Mucosa of rectum (tissue), 2 donors: ENCODE measurements at regions not wholly inside any gene's neighbourhood (a gene's known extent, or its start where the extent isn't known, plus 50 kb on each side); places are given as distances from the start of the nearest gene placed in this dataset.
"Not testable (repeated sequence)": the region's sequence is repeated elsewhere in the genome, so short reads cannot be mapped to it uniquely, and the experiment has no call there.

Source experiments
- H3K27ac ChIP-seq, 2 donors: one replicate each; pipeline ENCODE4 v1.7.0; 2013; ENCODE audit warnings: inconsistent platforms in 2 of 2, low read depth in 2 of 2, low read length in 2 of 2
- H3K27me3 ChIP-seq, 2 donors: one replicate each; pipeline ENCODE4 v1.7.0; 2013; ENCODE audit warnings: low read length in 2 of 2; ENCODE audit not compliant: control insufficient read depth in 2 of 2, insufficient read depth in 2 of 2
- H3K36me3 ChIP-seq, 2 donors: one replicate each; pipeline ENCODE4 v1.7.0; 2013; ENCODE audit warnings: low read length in 2 of 2; ENCODE audit not compliant: control insufficient read depth in 2 of 2, insufficient read depth in 2 of 2
- H3K4me1 ChIP-seq, 2 donors: one replicate each; pipeline ENCODE4 v1.7.0; 2013; ENCODE audit warnings: low read length in 2 of 2, mild to moderate bottlenecking in 1 of 2; ENCODE audit not compliant: control insufficient read depth in 2 of 2, insufficient read depth in 2 of 2
- H3K4me3 ChIP-seq, 2 donors: one replicate each; pipeline ENCODE4 v1.7.0; 2013; ENCODE audit warnings: low read length in 2 of 2
- H3K9ac ChIP-seq, 2 donors: one replicate each; pipeline ENCODE4 v1.7.0; 2013; ENCODE audit warnings: low read length in 2 of 2, low read depth in 1 of 2, mild to moderate bottlenecking in 1 of 2
- H3K9me3 ChIP-seq, 2 donors: one replicate each; pipeline ENCODE4 v1.7.0; 2013; ENCODE audit warnings: low read length in 2 of 2; ENCODE audit not compliant: control insufficient read depth in 2 of 2
- donor health status: healthy.
- donor health status: Normal muscosa, but diverticular disease.

DNA sequence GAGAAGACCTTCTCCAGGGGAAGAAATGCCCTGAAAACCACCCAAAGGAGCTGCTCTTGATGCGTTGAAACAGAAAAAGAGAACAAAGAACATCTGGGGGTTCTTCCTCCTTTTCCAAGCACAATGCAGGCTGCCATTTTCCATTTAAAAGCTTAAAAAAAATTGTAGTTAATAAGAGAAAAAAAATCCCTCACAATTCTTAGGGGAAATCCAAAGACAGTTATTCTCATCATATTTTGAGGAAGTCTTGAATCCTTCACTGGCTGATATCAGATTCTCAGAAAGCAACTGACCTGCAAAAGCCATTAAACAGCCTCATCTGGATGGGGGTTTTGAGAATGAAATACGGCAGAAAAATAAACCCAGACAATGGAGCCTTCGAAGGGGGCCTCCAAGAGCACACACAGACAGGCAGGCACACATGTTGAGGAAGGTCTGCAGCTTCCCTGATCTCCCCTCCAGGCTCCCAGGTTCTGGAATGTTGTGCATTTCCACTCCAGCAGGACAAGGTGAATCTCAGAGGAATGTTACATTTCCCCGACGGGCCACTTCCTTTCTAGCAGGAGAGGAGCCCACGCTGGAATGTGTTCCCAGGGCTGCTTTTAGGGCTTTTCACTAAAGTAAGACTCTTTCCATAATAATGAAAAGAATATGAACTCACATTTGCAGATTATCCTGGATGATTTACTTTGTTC is 159.4 kb upstream of the S1PR3 start:
- H3K4me3 ChIP-seq: no peak overlapping the region
- no peaks in the 10 kb centered on the region for H3K36me3 ChIP-seq
- no peaks in the 10 kb centered on the region for H3K4me1 ChIP-seq
- no peaks in the 10 kb centered on the region for H3K9me3 ChIP-seq
- no peak overlapping the region for H3K9ac ChIP-seq
- no peak overlapping the region for H3K27ac ChIP-seq
- H3K27me3 ChIP-seq: no peaks in the 10 kb centered on the region

DNA sequence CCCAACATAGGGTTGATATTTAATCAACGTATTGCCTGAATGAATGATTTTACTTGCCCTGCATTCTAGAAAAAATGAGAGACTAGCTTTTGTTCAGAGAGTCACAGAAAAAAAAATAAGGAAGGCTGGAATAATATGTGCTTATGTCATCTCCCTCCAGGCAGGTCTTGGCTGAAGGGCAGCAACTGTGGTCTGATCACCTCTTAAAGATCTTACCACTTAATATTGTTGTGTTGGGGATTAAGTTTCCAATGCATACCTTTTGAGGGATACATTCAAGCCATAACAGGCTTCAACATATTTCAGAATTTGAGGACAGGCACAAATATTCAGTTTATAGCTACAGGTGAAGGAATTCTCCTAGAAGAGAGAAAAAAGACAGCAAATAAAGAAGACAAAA is 157.3 kb upstream of the S1PR3 start:
- no peaks in the 10 kb centered on the region for H3K27me3 ChIP-seq

GRCh38 chr9:88835038-88835466 is 156.2 kb upstream of the S1PR3 start:
- Histone ChIP-seq H3K27me3 (no peaks in the 10 kb centered on the region), H3K4me3 (no peak overlapping the region), H3K4me1 (no peaks in the 10 kb centered on the region), H3K27ac (no peak overlapping the region), H3K9ac (no peak overlapping the region), H3K36me3 (no peaks in the 10 kb centered on the region), H3K9me3 (no peaks in the 10 kb centered on the region)

More for the DNA sequence above, 157.3 kb upstream of the S1PR3 start:
- Histone ChIP-seq H3K4me3 (no peak overlapping the region), H3K36me3 (no peaks in the 10 kb centered on the region), H3K4me1 (no peaks in the 10 kb centered on the region), H3K9me3 (no peaks in the 10 kb centered on the region), H3K9ac (no peak overlapping the region), H3K27ac (no peak overlapping the region)

GRCh38 chr9:88835772-88836171 is 155.5 kb upstream of the S1PR3 start:
- no peaks in the 10 kb centered on the region for H3K27me3 ChIP-seq
- no peaks in the 10 kb centered on the region for H3K36me3 ChIP-seq
- no peak overlapping the region for H3K9ac ChIP-seq
- no peak overlapping the region for H3K27ac ChIP-seq
- H3K4me1 ChIP-seq: no peaks in the 10 kb centered on the region
- H3K4me3 ChIP-seq: no peak overlapping the region
- H3K9me3 ChIP-seq: no peaks in the 10 kb centered on the region

GRCh38 chr9:88837731-88838130 is 153.5 kb upstream of the S1PR3 start:
- no peaks in the 10 kb centered on the region for H3K27me3 ChIP-seq
- H3K9me3 ChIP-seq: no peaks in the 10 kb centered on the region
- no peak overlapping the region for H3K9ac ChIP-seq
- no peaks in the 10 kb centered on the region for H3K4me1 ChIP-seq
- H3K36me3 ChIP-seq: no peaks in the 10 kb centered on the region
- H3K27ac ChIP-seq: no peak overlapping the region
- no peak overlapping the region for H3K4me3 ChIP-seq

GRCh38 chr9:88849878-88850277 is 141.4 kb upstream of the S1PR3 start:
- not testable (repeated sequence) for H3K27me3 ChIP-seq, H3K9me3 ChIP-seq, H3K9ac ChIP-seq, H3K4me3 ChIP-seq, H3K27ac ChIP-seq, H3K4me1 ChIP-seq, H3K36me3 ChIP-seq

GRCh38 chr9:88852794-88853193 is 138.5 kb upstream of the S1PR3 start:
- Histone ChIP-seq H3K9ac (no peak overlapping the region), H3K9me3 (peaks cover 0 to 4% of the 10 kb centered on the region in 2 donors), H3K36me3 (no peaks in the 10 kb centered on the region), H3K27ac (no peak overlapping the region), H3K4me1 (no peaks in the 10 kb centered on the region), H3K27me3 (no peaks in the 10 kb centered on the region), H3K4me3 (no peak overlapping the region)

DNA sequence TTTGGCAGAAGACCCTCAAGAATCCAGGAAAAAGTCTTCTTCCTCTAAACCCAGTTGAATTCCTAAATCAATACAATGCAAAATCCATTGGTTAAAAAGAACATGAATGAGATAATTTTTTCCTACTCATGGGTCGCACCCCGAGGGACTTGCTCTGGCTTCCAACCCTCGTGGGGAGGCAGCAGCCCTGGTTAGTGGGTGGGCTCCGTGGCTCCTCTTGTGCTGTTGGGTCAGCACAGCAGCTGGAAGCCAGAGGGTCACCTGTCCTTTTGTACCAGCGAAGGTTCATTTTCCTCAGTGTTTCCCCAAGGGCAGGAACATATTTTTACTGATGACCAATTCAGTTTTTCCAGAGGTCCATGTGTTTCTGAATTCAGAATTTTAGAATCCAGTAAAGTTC is 120.6 kb upstream of the S1PR3 start:
- H3K9ac ChIP-seq: no peak overlapping the region
- H3K4me1 ChIP-seq: no peaks in the 10 kb centered on the region
- H3K27me3 ChIP-seq: no peaks in the 10 kb centered on the region
- H3K27ac ChIP-seq: no peak overlapping the region
- H3K4me3 ChIP-seq: no peak overlapping the region
- no peaks in the 10 kb centered on the region for H3K9me3 ChIP-seq
- H3K36me3 ChIP-seq: no peaks in the 10 kb centered on the region

DNA sequence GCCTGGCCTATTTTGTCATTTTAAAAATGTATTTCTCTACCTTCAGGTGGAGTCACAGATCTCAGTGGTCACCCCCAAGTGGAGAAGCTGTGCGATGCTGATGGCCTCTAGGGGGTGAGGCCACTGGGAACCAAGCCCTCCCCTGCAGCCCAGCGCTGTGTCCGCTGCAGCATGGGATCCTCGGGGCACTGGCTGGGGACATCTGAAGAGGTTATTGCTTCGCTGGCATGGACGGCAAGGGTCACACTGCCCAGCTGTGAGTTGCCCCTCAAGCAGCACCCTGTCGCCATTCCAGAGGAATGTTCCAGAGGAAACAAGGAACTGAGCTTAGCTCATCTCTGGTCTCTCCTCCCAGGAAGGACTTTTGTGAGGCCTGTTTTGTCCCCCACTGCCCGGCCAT is 119.6 kb upstream of the S1PR3 start:
- H3K36me3 ChIP-seq: no peaks in the 10 kb centered on the region
- no peak overlapping the region for H3K4me3 ChIP-seq
- H3K9ac ChIP-seq: no peak overlapping the region
- H3K27me3 ChIP-seq: no peaks in the 10 kb centered on the region
- H3K4me1 ChIP-seq: no peaks in the 10 kb centered on the region
- H3K9me3 ChIP-seq: no peaks in the 10 kb centered on the region
- no peak overlapping the region for H3K27ac ChIP-seq

- H3K4me3 ChIP-seq: no peak overlapping the region
- H3K9me3 ChIP-seq: no peaks in the 10 kb centered on the region
- no peak overlapping the region for H3K27ac ChIP-seq
- H3K9ac ChIP-seq: no peak overlapping the region
- H3K27me3 ChIP-seq: no peaks in the 10 kb centered on the region
- no peaks in the 10 kb centered on the region for H3K4me1 ChIP-seq
- H3K36me3 ChIP-seq: no peaks in the 10 kb centered on the region
Measured at GRCh38 chr9:88872192-88872946, 118.9 kb upstream of the S1PR3 start.
